Glomerular endothelial cell (primary cell): ENCODE measurements at regions not wholly inside any gene's neighbourhood (a gene's known extent, or its start where the extent isn't known, plus 50 kb on each side); places are given as distances from the start of the nearest gene placed in this dataset.

Source experiments
- DNase-seq: peaks from one replicate; pipeline ENCODE4 v3.0.0-alpha.2; 2011; ENCODE audit warnings: low read depth, low spot score; ENCODE audit errors: extremely low read depth

- DNase-seq: no peak
These were observed 547.2 kb downstream of the ZNF804A start for GRCh38 chr2:185145316-185146121.

- no peak for DNase-seq
These were observed 549.0 kb downstream of the ZNF804A start for GRCh38 chr2:185147361-185147760.

- no peak for DNase-seq
These were observed 553.9 kb downstream of the ZNF804A start for GRCh38 chr2:185152186-185152585.

GRCh38 chr2:185161701-185162100 is 563.4 kb downstream of the ZNF804A start:
- no peak for DNase-seq

GRCh38 chr2:185174353-185174752 is 564.3 kb upstream of the FSIP2 start:
- no peak for DNase-seq

- DNase-seq: no peak
These were observed 558.9 kb upstream of the FSIP2 start for GRCh38 chr2:185179743-185180142.

GRCh38 chr2:185181901-185182300 is 556.7 kb upstream of the FSIP2 start:
- DNase-seq: no peak

GRCh38 chr2:185185044-185185443 is 553.6 kb upstream of the FSIP2 start:
- DNase-seq: no peak

- DNase-seq: no peak
These were observed 551.2 kb upstream of the FSIP2 start for GRCh38 chr2:185187421-185187820.

- DNase-seq: no peak
These were observed 549.9 kb upstream of the FSIP2 start for GRCh38 chr2:185188656-185189055.

- DNase-seq: no peak
These were observed 537.5 kb upstream of the FSIP2 start for GRCh38 chr2:185201063-185201462.

GRCh38 chr2:185202381-185202780 is 536.2 kb upstream of the FSIP2 start:
- no peak for DNase-seq

GRCh38 chr2:185202945-185203528 is 535.6 kb upstream of the FSIP2 start:
- DNase-seq: no peak

GRCh38 chr2:185208261-185208660 is 530.3 kb upstream of the FSIP2 start:
- DNase-seq: no peak

GRCh38 chr2:185215497-185215896 is 523.1 kb upstream of the FSIP2 start:
- no peak for DNase-seq

GRCh38 chr2:185219981-185220380 is 518.6 kb upstream of the FSIP2 start:
- DNase-seq: no peak

- DNase-seq: no peak
These were observed 516.3 kb upstream of the FSIP2 start for GRCh38 chr2:185222311-185222710.

- no peak for DNase-seq
These were observed 511.2 kb upstream of the FSIP2 start for GRCh38 chr2:185227391-185227790.

GRCh38 chr2:185239491-185239890 is 499.1 kb upstream of the FSIP2 start:
- no peak for DNase-seq

GRCh38 chr2:185240796-185241195 is 497.8 kb upstream of the FSIP2 start:
- no peak for DNase-seq

GRCh38 chr2:185241556-185241955 is 497.0 kb upstream of the FSIP2 start:
- no peak for DNase-seq

GRCh38 chr2:185242462-185242861 is 496.1 kb upstream of the FSIP2 start:
- DNase-seq: no peak
